ENCODE measurements at regions not wholly inside any gene's neighbourhood (a gene's known extent, or its start where the extent isn't known, plus 50 kb on each side); places are given as distances from the start of the nearest gene placed in this dataset.

DNA sequence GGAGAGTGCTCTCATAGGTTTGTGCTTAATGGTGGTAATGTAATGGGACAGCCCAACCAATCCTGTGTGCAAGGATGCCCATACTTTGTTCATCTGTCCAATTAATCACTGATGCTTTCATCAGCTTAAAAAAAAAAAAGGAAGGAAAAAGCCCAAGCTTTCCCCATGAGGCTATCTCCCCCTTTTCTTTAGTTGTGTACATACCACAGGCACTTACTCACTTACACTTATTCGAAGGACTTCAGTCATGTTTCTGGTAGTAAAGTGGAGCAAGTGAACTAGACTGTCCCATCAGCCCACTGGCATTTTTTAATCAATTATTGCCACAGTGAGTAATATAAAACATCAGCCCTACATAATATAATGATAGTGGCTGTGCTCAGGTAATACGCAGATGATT lies 183.5 kb upstream of the UFM1 start:
- TF ChIP-seq, protein P1, sequence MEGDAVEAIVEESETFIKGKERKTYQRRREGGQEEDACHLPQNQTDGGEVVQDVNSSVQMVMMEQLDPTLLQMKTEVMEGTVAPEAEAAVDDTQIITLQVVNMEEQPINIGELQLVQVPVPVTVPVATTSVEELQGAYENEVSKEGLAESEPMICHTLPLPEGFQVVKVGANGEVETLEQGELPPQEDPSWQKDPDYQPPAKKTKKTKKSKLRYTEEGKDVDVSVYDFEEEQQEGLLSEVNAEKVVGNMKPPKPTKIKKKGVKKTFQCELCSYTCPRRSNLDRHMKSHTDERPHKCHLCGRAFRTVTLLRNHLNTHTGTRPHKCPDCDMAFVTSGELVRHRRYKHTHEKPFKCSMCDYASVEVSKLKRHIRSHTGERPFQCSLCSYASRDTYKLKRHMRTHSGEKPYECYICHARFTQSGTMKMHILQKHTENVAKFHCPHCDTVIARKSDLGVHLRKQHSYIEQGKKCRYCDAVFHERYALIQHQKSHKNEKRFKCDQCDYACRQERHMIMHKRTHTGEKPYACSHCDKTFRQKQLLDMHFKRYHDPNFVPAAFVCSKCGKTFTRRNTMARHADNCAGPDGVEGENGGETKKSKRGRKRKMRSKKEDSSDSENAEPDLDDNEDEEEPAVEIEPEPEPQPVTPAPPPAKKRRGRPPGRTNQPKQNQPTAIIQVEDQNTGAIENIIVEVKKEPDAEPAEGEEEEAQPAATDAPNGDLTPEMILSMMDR (conservative IDR thresholded peaks at IDR 0.05; ENCODE audit: low read length), result no peak
- no peak for TF ChIP-seq EZH2phosphoT487 (IDR thresholded peaks at IDR 0.05; ENCODE audit: borderline replicate concordance, low read depth, low read length)

Measured in OCI-LY7 (cell line).